D721Med (cell line): ENCODE measurements at regions not wholly inside any gene's neighbourhood (a gene's known extent, or its start where the extent isn't known, plus 50 kb on each side); places are given as distances from the start of the nearest gene placed in this dataset.

ENCODE experiments used
- DNase-seq: peaks from one replicate; pipeline ENCODE4 v3.0.0; 2011; ENCODE audit warnings: low spot score; ENCODE audit not compliant: insufficient read length
- FAIRE-seq: peaks from 2 replicates; lab custom pipeline; 2011; peaks lifted over from hg19 to GRCh38; lab: Jason Lieb, UNC
- TF ChIP-seq, protein P1 (sequence below): IDR thresholded peaks from 2 replicates; pipeline ENCODE4 v1.5.1; 2012; ENCODE audit warnings: mild to moderate bottlenecking, control low read depth; ENCODE audit not compliant: insufficient read depth; ENCODE audit errors: missing control alignments

DNA sequence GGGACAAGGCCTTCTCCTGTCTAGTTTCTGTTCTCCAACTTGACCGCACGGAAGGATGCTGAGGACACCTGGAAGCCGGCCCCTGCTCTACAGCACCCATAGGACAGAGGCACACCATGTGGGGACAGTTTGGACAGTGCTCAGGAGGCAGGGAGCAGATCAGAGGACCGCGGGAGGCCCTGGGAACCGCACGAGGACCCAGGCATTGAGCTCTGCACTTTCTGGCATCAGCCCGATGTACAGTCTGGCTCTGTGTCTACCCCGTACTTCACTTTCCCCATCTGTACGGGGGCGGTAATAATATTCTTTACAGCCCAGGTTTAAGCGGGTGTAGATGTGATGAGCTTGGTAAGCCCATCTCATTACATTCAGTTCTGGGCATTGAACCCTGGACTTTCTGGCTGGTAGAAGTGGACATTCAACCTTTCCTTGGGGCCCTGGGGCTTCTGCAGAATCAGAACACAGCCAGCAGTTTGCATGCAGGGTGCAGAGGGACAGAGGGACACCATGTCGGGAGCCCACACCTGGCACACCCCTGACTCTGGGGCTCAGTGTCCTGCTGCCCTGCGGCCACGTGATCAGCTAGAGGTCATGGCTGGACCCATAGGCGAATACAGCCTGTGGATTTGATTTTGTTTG, 258.7 kb downstream of the SEC14L1 start:
- TF ChIP-seq, protein P1, sequence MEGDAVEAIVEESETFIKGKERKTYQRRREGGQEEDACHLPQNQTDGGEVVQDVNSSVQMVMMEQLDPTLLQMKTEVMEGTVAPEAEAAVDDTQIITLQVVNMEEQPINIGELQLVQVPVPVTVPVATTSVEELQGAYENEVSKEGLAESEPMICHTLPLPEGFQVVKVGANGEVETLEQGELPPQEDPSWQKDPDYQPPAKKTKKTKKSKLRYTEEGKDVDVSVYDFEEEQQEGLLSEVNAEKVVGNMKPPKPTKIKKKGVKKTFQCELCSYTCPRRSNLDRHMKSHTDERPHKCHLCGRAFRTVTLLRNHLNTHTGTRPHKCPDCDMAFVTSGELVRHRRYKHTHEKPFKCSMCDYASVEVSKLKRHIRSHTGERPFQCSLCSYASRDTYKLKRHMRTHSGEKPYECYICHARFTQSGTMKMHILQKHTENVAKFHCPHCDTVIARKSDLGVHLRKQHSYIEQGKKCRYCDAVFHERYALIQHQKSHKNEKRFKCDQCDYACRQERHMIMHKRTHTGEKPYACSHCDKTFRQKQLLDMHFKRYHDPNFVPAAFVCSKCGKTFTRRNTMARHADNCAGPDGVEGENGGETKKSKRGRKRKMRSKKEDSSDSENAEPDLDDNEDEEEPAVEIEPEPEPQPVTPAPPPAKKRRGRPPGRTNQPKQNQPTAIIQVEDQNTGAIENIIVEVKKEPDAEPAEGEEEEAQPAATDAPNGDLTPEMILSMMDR = no peak
- no peak for FAIRE-seq
- no peak for DNase-seq

GRCh38 chr17:77400445-77400870, 259.7 kb downstream of the SEC14L1 start:
- no peak for FAIRE-seq
- peak; percentile 48 for DNase-seq
- TF ChIP-seq, protein P1 = peak; percentile 40

GRCh38 chr17:77402159-77402731, 261.5 kb downstream of the SEC14L1 start:
- FAIRE-seq (no peak), DNase-seq (no peak)
- TF ChIP-seq, protein P1 = no peak

DNA sequence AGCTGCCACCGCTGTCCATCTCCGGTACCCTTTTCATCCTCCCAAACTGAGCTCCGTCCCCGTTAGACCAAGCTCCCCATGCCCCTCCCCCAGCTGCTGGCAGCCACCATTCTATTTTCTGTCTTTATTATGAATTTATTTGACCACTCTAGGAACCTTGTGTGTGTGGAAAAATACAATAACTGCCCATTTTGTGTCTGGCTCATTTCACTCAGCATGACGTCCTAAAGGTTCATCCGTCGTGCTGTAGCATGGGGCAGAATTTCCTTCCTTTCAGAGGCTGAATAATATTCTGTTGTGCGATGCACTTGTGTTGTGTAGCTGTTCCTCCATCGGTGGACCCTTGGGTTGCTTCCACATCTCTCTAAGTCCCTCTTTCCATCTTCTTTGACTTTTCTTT, 263.1 kb downstream of the SEC14L1 start:
- FAIRE-seq (no peak), DNase-seq (no peak)
- TF ChIP-seq, protein P1 = no peak

- FAIRE-seq (no peak), DNase-seq (no peak)
- TF ChIP-seq, protein P1 = no peak
These were observed 264.2 kb downstream of the SEC14L1 start for GRCh38 chr17:77404812-77405581.

DNA sequence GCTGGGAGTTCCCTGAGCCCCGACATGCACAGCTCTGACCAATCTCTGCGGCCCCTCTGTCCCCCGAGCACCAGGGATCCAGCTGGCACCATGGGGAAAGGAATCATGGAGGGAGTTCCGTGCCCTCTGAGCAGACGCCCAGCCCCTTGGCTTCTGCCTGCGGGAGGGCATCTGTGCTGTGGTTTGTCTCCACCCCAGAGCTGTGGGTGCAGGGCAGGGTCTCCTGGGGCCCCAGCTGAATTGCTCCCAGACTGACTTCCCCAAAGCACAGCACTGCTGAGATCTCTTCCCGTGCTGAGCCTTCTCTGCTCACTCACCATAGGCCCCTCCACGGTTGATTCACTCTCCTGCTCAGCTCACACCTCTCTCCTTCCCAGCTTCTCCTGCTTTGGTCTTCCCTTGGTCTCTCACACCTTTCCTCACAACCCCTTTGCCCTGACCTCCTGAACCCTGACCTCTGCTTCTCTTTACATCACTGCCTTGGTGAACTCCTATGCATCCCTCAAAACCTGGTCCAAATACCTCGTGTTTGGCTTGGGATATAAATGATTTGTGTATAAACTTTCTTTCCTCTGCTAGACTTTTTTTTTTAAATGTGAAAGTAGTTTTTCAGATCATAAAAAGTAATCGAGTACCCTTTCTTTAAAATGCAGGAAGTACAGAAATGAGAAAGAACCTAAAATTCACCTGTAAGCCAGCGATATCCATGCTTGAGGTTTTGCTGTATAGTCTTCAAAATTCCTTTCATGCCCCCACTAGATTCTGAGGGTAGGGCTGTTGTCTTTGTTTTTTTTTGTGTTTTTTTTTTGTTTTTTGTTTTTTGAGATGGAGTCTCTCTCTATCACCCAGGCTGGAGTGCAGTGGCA, 265.3 kb downstream of the SEC14L1 start:
- no peak for FAIRE-seq
- no peak for DNase-seq
- TF ChIP-seq, protein P1 = no peak
